GM19455 (cell line): ENCODE measurements at regions not wholly inside any gene's neighbourhood (a gene's known extent, or its start where the extent isn't known, plus 50 kb on each side); places are given as distances from the start of the nearest gene placed in this dataset.
"Not testable (repeated sequence)": the region's sequence is repeated elsewhere in the genome, so short reads cannot be mapped to it uniquely, and the experiment has no call there.

Experiments used
- ATAC-seq: cut with Tn5 transposase; IDR thresholded peaks from one replicate; pipeline ENCODE4 v1.9.1; 2021; ENCODE audit not compliant: unreplicated experiment

GRCh38 chr7:66571568-66571967 lies 57.1 kb upstream of the KCTD7 start:
- ATAC-seq, result no peak

GRCh38 chr7:66573782-66574495 lies 54.7 kb upstream of the KCTD7 start:
- not testable (repeated sequence) for ATAC-seq

DNA sequence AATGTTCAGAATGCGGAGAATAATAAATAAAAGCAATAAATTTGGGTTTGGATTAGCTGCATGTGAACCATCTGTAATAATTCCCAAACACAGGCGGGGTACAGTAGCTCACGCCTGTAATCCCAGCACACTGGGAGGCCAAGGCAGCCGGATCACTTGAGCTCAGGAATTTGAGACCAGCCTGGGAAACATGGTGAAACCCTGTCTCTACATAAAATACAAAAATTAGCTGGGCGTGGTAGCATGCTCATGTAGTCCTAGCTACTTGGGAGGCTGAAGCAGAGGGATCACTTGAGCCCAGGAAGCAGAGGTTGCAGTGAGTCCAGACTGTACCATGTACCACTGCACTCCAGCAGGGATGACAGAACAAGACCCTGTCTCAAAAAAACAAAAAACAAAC lies 53.9 kb upstream of the KCTD7 start:
- not testable (repeated sequence) for ATAC-seq

DNA sequence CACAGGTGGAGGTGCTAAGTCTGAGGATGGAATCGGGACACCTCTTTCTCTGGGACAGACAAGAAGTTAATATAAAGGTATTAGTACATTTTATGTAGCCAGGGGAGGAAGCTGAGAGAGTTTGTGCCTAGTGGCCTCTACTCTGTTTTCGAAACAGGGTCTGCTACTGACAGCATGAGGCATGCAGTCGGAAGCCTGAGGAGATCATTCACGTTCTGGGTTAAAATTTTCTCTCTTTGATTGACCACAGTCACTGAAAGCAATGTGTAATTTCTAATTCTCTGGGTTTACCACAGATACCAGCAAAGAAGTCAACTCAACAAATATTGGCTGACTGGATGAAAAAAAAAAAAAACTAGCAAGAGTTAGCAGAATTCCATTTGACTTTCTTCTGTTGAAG lies 53.3 kb upstream of the KCTD7 start:
- ATAC-seq, result no peak

GRCh38 chr7:66576646-66577045 lies 52.0 kb upstream of the KCTD7 start:
- ATAC-seq, result no peak
